GM18502 (cell line): ENCODE measurements at regions not wholly inside any gene's neighbourhood (a gene's known extent, or its start where the extent isn't known, plus 50 kb on each side); places are given as distances from the start of the nearest gene placed in this dataset.

Experiments used
- ATAC-seq: cut with Tn5 transposase; IDR thresholded peaks from one replicate; pipeline ENCODE4 v1.9.1; 2021; ENCODE audit warnings: mild to moderate bottlenecking; ENCODE audit not compliant: unreplicated experiment, poor library complexity

GRCh38 chr2:117137371-117137770, 677.1 kb upstream of the DDX18 start:
- ATAC-seq: no peak

GRCh38 chr2:117169036-117169765, 645.3 kb upstream of the DDX18 start:
- no peak for ATAC-seq

- no peak for ATAC-seq
Observed at GRCh38 chr2:117170897-117171296, 643.6 kb upstream of the DDX18 start.

- ATAC-seq: no peak
Observed at GRCh38 chr2:117179405-117179804, 635.1 kb upstream of the DDX18 start.

- no peak for ATAC-seq
Observed at GRCh38 chr2:117190856-117191559, 623.5 kb upstream of the DDX18 start.

DNA sequence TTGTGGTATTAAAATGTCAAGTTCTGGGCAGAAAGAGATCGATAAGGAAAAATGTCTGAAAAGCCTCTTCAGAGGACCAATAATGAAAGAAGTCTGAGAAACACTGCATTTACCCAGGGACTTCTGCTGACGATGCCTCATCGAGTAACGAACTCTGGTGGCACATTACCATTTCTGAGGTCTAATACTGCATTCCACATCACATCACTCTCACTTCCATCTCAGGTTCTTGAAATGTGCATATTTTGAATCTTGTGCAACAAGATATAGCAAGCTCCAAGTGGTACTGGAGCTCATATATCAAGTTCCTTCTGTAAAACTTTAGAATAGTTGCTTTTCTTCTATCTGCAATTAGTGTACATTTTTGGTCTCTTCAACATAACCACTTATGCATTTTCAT, 619.1 kb upstream of the DDX18 start:
- no peak for ATAC-seq

- no peak for ATAC-seq
Observed at GRCh38 chr2:117199511-117199910, 615.0 kb upstream of the DDX18 start.

DNA sequence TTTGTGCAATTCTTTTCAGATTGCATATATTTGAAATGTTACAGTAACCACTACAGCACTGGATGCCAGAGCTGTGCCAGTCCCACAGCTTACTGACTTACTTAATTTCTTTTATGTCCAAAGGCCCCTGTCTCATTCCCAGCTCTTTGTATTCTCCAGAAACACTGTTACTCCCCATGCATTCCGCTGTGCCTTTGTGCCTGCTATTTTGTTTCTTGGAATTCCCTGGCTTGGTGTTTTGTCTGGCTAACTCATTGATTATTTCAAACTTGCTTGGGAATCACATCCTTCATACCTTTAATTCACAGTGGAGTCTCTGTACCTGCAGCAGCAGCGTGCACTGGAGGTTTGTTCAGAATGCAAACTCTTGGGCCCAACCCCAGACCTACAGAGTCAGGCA, 601.9 kb upstream of the DDX18 start:
- ATAC-seq: no peak

DNA sequence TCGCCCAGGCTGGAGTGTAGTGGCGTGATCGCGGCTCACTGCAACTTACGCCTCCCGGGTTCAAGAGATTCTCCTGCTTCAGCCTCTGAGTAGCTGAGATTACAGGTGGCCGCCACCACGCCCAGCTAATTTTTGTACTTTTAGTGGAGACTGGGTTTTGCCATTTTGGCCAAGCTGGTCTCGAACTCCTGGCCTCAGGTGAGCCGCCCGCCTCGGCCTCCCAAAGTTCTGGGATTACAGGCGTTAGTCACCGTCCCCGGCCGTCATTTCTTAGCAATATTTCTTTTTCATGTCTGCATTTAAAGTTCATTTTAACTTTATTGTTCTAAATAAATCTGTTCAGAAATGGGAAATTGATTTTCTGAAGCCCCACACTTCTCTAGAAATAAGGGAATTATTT, 597.3 kb upstream of the DDX18 start:
- ATAC-seq: no peak

DNA sequence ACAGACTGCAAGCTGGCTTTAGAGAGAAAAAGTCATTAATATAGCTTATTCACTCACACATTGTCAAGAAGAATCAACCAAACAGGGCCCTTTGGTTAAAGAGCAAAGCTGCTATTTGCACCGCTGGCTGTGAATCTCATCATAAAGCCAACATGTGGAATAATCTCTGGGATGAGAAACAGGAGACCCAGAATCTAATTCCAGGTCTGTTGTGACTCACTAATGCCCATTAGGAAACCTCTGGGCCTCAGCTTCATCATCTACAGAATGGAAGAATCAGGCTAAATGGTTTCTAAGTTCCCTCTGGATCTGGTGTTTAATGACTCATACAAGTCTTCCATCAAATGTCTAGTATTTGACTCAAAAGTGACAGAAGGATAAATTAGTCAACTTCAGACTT, 591.7 kb upstream of the DDX18 start:
- no peak for ATAC-seq

GRCh38 chr2:117232305-117232704, 582.2 kb upstream of the DDX18 start:
- no peak for ATAC-seq

- no peak for ATAC-seq
Observed at GRCh38 chr2:117257362-117257761, 557.1 kb upstream of the DDX18 start.

- ATAC-seq: no peak
Observed at GRCh38 chr2:117269574-117269973, 544.9 kb upstream of the DDX18 start.

DNA sequence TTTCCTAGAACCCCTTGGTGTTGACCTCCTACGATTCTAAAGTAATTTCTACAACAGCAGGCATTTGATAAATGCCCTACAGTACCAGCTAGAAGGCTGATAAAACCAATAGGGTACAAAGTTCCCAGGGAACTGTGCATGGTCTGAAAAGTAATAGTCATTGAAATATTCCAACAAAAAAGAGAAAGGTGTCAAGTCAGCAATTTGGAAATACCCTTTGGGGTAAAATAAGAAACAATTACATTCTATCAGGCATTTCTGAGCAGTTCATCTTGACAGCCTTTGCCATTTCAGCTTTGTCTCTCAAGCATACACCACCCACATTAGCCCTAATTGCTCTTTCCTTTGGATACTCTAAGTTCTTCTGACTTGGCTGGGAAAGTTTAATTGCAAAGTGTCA, 542.9 kb upstream of the DDX18 start:
- ATAC-seq: no peak

GRCh38 chr2:117273009-117273671, 541.4 kb upstream of the DDX18 start:
- ATAC-seq: no peak

GRCh38 chr2:117293012-117293411, 521.5 kb upstream of the DDX18 start:
- ATAC-seq: no peak

GRCh38 chr2:117299451-117299850, 515.0 kb upstream of the DDX18 start:
- no peak for ATAC-seq

DNA sequence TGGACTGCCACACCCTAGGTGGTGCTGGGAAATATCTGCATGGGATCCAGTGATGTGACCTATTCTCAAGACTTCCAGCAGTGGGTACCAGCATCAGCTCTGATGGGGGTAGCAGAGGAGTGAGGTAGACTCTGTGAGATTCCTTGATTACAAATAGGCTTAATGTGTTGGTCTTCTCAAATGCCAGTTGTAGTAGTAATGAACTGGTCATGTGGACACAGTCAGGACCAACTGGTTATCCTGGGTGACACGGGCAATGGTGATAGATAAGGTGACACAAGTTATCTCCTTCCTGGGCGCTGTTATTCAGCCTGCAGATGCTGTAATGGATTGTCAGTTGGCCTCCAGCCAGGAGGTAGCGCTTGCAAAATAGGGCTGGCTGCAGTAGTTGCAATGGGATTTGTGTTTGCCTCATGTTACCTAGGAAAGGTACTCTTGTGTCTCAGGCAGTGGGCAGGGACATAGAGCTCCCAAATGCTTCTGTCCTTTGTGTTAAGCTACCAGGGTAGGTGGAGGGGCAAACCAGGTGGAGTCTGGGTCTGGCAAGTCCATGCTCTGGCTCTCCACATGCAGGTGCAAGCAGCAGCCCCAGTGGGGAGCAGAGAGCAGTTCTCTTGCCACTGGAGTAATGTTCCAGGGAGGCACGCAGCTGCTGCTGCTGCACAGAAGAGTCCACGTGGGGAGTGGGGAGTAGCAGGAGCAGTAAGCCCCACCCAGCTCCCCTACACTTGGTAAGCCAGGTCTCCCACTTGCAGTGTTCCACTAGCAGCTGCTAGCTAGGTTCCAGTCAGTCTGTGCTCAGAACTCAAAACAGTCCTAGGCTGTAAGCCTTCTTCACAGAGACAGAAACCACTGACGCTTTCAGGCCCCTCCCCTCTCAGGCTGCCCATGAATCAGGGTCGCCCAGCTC, 505.4 kb upstream of the DDX18 start:
- no peak for ATAC-seq

DNA sequence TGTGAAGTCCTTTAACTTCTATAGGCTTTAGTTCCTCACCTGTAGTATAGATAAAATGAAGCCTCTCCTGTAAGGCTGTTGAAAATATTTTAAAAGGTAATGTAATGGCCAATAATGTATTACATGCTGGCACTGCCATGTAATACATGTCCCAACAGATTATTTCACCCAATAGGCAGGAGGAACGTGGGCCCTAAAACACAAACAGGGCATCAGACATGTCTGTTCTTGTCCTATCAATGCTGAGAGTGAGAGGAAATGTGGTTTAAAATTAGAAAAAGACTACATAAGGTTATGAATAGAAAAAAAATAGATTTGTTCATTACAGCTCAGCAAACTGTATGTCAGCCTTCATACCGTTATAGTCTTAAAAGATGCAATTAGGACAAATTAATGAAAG, 492.7 kb upstream of the DDX18 start:
- no peak for ATAC-seq

- ATAC-seq: no peak
Observed at GRCh38 chr2:117323331-117323730, 491.2 kb upstream of the DDX18 start.

GRCh38 chr2:117330641-117331040, 483.9 kb upstream of the DDX18 start:
- ATAC-seq: no peak
